Stomach (tissue), 4 donors: ENCODE measurements at regions not wholly inside any gene's neighbourhood (a gene's known extent, or its start where the extent isn't known, plus 50 kb on each side); places are given as distances from the start of the nearest gene placed in this dataset.

Source experiments
- CTCF ChIP-seq, 7 experiments: fragments of 450-650 bp in 4 of 7; fragments of 200-600 bp in 3 of 7; sonication (generic) in 3 of 7; IDR thresholded peaks; one replicate each; pipeline ENCODE4 v1.5.1; 2016 to 2019; ENCODE audit warnings: antibody characterized with exemption in 7 of 7, control low read depth in 2 of 7, mild to moderate bottlenecking in 1 of 7
- POLR2A ChIP-seq, 4 donors: fragments of 450-650 bp; IDR thresholded peaks; one replicate each; pipeline ENCODE4 v1.6.1; 2016; ENCODE audit warnings: antibody characterized with exemption in 4 of 4, control low read depth in 2 of 4, mild to moderate bottlenecking in 1 of 4, moderate library complexity in 1 of 4

GRCh38 chr13:26953291-26953690, 192.7 kb upstream of the GPR12 start:
- TF ChIP-seq POLR2A (IDR thresholded peaks at IDR 0.05) (no peak), CTCF (IDR thresholded peaks at IDR 0.05) (no peak)
